HG03520 (cell line): ENCODE measurements at regions not wholly inside any gene's neighbourhood (a gene's known extent, or its start where the extent isn't known, plus 50 kb on each side); places are given as distances from the start of the nearest gene placed in this dataset.
"Not testable (repeated sequence)": the region's sequence is repeated elsewhere in the genome, so short reads cannot be mapped to it uniquely, and the experiment has no call there.

Experiments
- ATAC-seq: cut with Tn5 transposase; IDR thresholded peaks from one replicate; pipeline ENCODE4 v1.9.1; 2021; ENCODE audit warnings: mild to moderate bottlenecking, moderate library complexity; ENCODE audit not compliant: unreplicated experiment

DNA sequence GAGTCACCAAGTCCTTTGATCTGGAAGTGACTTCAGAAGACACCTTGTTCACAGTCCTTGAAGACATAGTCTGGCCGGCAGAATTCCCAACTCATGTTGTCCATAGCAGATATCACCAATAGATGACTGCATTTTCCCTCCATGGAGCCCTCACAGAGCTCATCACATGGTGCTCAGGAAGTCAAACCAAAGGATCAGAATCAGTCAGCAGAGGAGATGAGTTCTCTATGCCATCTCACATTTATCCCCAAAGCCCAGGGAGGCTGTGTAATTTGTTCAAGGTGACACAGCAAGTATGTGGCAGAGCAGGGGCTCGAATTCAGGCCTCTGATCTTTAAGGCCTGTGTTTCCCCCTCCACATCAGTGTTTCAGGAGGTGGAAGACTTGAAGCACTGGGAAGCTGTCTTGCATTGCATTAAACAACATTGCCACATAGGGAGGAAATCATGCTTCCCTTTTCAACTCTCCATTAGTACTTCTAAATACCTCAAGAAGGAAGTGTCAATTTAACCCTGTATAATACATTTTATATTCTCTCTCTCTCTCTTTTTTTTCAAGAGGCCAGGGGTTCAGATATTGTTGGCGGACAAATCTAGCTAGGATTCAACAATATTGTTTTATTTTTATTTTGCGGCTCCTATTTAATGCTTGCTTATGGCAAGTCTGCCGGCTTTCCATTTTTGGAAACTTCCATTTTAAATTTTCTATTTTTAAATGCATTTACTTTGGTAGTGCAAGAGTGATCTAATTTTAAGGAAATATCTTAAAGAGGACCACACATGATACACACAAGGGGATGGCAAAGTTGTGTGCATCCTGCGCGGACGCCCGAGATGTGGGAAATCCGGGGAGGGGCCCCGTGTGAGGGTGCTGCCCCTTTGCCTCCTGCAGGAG is 61.9 kb downstream of the NPIPB5 start:
- ATAC-seq: not testable (repeated sequence)

DNA sequence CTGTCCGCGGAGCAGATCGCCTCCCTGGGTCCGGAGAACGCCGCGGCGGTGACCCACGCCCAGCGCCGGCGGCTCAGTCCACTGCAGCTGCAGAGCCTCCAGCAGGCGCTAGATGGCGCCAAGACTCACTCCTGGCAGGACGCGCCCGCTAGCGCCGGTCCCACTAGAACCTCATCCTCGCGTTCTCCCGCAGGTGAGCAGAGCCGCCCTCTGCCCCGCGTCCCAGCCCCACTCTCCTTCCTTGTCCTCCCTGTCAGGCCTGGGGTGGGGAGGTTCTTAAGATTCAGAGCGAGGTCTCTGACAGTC is 62.5 kb downstream of the NPIPB5 start:
- not testable (repeated sequence) for ATAC-seq

DNA sequence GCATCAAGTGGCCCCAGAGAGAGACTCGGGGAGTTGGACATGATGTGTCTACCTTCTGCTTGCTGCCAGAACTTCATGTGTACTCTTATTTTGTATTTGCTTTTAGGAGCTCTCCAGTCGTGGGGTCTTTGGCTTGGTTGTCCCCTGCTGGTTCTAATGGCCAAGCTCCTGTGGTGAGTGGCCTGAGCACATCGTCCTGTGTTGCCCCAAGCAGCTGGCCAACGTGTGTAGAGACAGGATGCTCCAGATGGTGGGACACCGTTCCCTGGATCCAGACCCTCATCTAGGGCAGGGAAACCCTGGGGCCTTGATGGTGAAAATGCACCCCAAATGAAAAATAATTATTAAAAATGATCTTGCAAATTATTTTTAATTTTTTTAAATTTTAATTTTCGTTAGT is 65.8 kb downstream of the NPIPB5 start:
- ATAC-seq: not testable (repeated sequence)

DNA sequence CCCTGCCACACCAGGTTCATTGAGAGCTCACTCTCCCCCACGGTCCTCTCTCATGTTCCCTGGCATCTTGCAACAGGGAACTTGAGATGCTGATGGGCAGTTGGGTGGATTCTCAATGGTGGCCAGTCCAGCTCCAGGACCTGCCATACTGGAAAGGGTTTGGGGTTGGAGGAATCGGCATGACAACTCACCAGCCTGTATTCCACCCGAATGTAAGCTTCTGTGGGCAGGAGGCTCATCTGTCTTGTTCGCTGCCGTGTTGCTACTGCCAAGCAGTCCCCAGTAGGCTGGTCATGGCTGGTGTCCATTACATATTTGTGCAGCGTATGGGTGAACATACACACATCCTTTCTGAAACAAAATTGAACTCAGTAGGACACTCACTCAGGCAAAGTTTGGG is 72.5 kb downstream of the NPIPB5 start:
- not testable (repeated sequence) for ATAC-seq

DNA sequence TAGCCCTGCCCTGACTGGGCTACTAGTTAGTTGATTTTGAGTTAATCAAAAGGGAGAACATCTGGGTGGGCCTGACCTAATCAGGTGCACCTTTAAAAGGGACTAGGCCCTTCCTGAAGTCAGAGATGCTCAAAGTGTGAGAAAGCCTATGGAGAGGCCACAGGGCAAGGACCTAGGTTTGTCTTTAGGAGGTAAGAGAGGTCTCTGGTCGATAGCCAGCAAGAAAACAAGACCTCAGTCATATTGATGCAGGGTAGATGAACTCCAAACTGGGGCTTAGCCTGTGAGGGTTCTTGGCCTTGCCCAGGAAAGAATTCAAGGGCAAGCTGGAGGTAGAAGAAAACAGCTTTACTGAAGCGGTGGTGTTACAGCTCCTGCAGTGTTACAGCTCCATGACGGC is 73.8 kb downstream of the NPIPB5 start:
- ATAC-seq: not testable (repeated sequence)

DNA sequence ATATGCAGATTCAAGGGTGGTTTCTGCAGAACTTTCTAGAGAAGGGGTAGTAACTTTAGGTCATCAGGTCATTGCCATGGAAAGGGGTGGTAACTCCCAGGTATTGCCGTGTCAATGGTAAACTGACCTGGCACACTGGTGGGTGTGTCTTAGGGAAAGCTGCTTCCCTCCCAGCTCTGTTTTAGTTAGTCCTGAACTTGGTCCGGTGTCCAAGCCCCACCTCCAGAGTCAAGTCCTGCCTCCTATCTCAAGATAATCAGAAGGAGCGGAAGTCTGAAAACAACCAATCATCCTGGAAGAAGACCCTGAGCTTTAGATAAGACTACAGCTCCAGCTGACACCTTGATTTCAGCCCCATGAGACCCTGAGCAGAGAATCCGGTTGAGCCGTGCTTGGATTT is 74.2 kb downstream of the NPIPB5 start:
- not testable (repeated sequence) for ATAC-seq

DNA sequence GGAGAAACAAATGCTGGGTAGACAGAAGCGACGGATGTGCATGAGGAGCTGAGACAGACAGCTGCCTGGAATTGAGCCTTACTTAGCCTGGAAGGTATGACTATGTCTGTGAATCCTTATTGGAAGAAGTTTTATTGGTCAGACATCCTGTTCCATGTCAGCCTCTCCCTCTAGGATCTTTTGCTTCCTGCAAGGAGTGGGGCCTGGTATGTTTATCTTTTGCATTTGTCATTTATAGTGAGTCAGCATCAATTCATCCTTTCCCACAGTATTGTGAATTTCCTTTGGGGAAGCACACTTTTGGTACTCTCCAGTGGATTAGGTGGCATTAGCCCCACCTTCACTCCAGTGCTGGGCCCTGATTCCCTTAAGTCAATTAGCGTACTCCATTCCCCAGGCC is 74.7 kb downstream of the NPIPB5 start:
- not testable (repeated sequence) for ATAC-seq

DNA sequence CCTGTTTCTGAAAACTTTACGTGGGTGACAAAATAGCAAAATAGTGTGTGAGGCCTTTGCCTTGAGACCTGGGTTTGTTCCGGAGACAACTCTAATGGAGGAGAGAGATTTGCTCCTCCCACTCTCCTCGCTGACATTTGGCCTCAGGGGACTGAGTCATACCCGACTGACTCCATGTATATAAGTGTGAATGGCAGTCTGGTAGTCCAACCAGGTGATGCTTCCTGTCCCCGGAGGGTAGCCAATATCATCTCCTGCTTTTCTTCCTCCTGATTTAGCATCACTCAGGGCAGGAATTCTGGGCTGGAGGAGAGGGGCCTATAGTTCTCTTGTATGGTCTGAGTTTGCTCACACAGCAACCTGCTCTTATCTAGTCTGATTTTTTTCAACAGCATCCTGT is 76.0 kb downstream of the NPIPB5 start:
- not testable (repeated sequence) for ATAC-seq

DNA sequence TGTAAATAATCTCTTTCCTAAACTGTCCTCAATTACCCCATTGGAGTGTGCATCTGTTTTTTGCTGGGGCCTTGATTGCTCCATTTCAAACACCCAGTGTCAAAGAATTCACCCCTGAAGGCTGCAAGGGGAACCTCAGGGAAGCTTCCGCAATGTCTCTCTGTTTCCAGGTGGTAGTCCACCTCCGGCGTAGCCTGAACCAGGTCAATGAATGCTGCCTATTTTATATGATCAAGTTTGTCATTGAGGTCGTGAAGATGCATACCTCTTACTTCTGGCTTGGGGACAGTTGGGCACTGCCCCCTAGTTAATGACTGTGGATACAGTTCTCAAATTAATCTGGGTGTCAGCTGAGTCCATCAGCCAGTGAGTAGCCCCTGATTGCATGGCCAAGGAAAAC is 79.1 kb downstream of the NPIPB5 start:
- ATAC-seq: not testable (repeated sequence)

DNA sequence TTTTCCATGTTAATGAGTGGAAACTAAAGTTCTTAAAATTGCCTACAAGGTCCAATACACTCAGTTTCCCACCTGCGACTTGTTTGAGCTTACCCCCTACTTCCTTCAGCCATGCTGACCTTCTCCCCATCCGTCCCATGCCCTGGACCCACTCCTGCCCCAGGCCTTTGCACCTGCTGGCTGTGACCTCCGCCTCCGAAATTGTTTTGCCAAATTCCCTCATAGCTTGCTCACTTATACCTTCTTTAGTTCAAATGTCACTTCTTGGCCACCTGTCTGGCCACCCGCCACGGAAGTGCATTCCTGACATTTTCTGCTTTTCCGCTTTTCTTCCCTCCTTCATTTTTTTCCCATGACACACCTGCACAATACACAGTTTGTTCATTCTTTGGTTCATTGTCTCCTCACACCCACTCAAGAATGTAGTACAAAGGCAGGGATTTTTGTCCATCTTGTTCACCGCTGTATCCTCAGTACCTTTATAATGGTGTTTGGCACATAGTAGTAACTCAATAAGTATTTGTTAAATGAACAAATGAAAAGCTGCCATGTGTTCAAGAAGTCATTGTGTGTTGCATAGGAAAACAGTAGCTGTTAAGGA is 85.9 kb downstream of the NPIPB5 start:
- not testable (repeated sequence) for ATAC-seq

DNA sequence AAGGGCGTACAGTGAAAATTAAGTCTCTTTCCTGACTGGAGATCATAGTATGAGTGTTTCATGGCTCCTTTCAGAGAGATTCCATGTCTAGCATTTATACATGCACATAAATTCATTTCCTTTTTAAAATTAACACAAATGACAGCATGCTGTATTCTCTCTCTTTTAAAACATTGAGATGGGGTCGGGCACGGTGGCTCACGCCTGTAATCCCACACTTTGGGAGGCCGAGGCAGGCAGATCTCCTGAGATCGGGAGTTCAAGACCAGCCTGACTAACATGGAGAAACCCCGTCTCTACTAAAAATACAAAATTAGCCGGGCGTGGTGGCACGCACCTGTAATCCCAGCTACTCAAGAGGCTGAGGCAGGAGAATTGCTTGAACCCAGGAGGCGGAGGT is 93.1 kb downstream of the NPIPB5 start:
- not testable (repeated sequence) for ATAC-seq

DNA sequence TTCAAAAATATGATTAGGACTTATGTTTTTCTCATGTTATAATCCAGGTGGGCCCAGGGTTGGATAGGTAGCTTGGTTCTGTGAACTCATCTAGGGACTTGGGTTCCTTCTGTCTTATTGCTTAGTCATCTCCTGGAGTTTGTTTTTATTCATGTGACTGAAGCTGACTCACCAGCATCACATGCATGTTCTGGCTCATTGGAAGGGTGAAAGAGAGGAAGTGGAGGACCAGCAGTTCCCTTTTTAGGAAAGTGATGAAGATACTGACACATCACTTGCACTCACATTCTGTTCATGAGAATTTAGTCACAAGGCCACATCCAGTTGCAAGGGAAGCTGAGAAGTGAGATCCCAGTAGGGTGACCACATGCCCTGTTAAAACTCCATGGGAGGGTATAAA is 95.9 kb downstream of the NPIPB5 start:
- ATAC-seq: not testable (repeated sequence)

DNA sequence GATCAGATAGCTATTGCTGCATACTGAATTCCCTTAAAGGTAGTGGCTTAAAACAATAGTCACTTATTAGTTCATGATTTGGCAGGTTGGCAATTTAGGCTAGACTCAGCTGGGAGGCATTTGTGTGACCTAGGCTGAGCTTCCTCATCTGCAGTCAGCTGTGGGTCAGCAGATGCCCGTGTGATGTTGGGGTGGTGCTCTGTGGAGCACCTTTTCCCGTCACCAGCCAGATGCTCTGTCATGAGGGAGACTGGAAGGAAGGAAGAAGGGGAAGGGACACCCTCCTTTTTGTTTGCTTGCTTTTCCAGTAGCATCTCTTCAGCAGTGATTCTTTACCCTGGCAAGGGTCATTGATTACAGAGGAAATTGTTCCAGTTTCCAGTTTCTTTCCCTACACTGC is 99.1 kb downstream of the NPIPB5 start:
- not testable (repeated sequence) for ATAC-seq

DNA sequence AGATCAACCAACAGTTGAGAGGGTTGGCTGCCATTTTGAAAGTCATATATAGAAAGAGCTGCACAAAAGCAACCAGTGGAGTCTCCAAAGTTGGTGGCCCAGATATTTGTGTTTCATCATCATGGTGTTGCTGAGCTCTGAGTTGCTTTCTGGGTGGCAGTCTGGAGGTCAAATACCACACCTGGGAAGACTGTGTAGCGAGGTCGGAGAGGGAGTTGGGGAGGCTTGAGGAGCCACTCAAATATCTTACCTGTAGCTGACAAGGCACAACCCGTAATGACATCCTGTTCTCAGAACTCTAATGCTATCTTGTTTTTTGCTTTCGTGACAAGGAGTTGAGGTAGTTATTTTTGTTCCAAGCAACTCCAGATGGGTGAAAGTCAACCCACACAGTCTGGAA is 100.4 kb downstream of the NPIPB5 start:
- ATAC-seq: not testable (repeated sequence)

DNA sequence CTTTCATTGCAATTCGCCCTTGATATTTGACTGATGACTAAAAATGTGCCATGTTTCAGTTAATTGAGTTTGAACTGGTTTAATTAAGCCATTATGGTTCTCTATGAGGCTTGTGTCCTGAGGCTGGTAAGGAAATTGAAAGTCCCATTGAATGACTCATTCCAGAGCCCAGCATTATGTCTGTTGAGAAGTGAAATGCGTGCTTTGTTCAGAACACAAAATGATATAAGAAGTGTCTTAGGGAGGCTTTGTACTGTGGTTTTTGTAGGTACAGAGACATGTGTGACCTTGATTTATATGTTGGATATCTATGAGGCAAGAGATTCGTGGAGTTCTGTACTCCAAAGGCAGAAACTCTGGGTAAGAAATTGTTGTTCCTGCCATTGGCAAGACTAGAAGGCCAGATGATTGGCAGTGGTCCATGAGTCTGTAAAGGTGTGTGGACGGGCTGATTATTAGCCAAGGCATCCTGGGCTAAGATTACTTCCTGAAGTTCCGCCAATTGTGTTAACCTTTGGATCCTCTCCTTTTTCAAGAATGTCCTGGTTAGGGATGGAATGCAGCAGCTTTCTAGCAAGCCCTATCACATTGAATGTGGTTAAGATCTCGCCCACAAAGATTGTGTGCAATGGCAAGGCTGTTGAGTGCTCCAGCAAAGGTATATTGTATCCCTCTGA is 103.7 kb downstream of the NPIPB5 start:
- no peak for ATAC-seq

DNA sequence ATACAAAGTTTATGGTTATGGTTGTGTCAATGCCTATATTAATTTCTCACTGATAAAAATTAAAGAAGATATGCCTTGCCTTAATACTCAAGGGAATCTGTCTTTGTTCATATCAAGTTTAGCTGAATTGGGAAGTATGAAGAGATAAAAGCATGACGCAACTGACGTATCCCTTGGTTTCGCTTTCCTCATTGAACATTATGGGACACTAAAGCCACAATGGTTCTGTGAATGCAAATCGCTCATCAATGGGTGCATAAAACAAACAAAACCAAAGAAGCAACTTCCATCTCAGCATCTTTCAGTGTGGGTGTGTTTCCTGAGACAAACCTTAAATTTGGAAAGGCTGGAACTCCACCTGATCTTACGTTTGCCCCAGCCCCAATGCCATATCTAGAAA is 108.2 kb downstream of the NPIPB5 start:
- no peak for ATAC-seq

DNA sequence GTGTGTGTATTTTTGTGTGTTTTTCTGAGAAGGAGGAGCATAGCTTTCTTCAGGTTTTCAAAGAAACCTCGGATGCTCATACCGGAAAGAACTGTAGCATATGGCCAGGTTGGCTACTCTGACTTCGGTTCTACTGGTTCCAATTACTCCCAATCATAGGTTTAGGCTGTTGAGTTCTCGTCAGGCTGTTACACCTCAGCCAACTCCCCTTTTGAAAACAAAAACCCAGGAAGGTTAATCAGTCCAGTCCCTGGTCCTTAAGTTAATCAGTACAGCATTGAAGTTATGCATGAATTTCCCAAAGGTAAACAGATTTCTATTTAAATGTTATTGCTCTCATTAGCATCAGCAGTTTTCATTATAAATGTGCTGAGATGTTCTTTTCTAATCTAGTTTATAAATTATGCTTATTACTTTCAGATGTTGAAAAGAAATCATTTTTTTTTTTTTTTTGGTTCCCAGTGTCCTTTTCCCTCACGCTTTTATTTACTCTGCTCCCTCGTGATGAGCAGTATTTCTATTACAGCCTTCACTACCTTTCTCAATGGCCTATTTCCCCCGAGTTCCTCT is 111.0 kb downstream of the NPIPB5 start:
- ATAC-seq: no peak

DNA sequence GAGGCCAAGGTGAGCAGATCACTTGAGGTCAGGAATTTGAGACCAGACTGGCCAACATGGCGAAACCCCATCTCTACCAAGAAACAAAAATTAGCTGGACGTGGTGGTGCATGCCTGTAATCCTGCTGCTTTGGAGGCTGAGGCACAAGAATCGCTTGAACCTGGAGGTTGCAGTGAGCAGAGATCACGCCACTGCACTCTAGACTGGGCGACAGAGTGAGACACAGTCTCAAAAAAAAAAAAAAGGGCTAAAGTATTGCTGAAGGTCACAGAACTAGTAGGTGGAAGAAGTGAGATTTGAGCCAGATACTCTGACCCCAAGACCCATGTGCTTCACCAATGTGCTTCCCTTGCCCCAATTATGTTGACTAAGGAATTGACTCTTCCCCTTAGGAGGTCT is 112.0 kb downstream of the NPIPB5 start:
- ATAC-seq: no peak

DNA sequence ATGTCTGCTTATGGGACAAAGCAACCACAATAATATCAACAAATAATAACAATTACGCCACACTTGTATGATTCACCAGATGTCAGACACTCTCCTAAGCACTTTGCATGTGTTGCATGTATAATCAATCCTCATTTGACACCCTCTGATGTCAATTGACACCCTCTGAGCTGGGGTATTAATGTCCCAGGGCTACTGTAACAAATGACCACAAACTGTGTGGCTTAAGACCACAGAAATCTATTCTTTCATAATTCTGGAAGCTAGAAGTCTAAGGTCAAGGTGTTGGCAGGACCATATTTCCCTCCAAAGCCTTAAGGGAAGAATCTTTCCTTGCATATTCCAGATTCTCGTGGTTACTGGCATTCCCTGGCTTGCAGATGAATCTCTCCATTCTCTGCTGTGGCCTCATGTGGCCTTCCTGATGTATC is 112.7 kb downstream of the NPIPB5 start:
- ATAC-seq: no peak

DNA sequence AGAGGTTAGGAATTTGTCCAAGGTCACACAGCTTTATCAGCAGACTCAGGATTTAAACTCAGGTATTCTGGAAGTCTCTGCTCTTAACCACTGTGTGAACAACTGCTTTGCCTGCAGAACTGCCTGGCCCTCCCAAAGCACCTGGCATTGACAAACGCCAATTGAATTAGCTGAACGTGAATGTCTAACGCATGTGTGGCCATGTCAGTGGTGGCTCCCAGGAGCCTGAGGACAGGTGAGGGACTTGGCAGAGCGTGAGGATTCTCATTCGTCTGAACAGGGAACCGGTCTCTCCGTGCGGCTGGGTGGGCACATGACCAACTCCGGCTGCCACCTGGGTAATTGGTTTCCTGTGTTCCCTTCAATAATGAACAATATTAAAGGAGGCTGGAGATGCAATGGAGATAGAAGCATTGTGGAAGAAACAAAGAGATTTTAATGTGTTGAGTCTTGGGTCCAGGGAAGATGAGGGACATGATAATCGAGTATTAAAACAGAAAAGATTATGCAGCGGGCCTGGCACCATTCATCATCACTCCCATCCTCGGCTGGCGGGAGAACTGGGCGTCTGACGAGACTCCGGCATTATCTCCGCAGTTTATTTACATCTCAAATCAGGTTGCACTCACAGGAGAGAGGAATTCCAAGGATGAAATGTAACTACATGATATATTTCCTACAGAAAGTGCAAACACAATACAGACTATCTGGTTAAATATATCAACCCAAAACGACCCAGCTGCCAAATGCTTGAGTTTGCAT is 113.5 kb downstream of the NPIPB5 start:
- no peak for ATAC-seq
